GM12864 (cell line): ENCODE measurements at regions not wholly inside any gene's neighbourhood (a gene's known extent, or its start where the extent isn't known, plus 50 kb on each side); places are given as distances from the start of the nearest gene placed in this dataset.

Experiments used
- DNase-seq: peaks from one replicate; pipeline ENCODE4 v3.0.0-alpha.2; 2011; ENCODE audit warnings: low read depth
- H3K4me3 ChIP-seq: 2 replicates; pipeline ENCODE4 v1.5.1; 2011; ENCODE audit warnings: mild to moderate bottlenecking, low read depth, low read length, control low read depth
- CTCF ChIP-seq: IDR thresholded peaks from 2 replicates; pipeline ENCODE4 v1.5.1; 2011; ENCODE audit warnings: low read depth, mild to moderate bottlenecking, moderate library complexity, low read length, control low read depth, inconsistent platforms; ENCODE audit errors: missing control alignments

DNA sequence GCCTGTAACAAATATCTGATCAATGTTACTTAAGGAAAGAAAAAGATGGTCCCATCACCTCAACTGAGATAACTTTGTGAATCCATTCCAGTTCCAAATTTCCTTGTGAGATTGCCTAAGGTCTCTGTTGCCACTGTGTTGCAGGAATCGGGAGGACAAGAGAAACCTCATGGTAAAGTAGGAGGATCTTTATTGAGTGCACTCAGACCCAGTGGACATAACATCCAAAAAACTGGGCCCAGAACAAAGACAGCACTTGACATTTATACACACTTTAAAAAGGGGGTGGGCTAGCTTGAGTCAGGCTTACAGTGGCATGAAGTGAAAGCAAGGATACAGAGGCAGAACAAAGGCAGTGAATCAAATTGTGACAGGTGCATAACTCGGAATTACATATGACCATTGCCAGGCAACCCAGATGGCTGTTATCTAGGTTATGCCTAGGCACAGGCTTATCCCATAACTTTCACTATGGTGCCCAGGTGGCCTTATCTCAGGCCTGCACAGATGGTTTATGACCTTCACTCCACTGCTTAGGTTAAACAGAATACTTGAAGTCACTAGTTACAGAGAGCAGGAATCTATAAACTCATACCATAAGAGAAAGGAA is 459.4 kb upstream of the PCDH20 start:
- H3K4me3 ChIP-seq = no peak overlapping the region
- no peak for TF ChIP-seq CTCF

GRCh38 chr13:61873717-61874116 is 458.1 kb upstream of the PCDH20 start:
- TF ChIP-seq CTCF = no peak
- no peak overlapping the region for H3K4me3 ChIP-seq
- no peak for DNase-seq

More for the DNA sequence above, 459.4 kb upstream of the PCDH20 start:
- DNase-seq = no peak

- DNase-seq = no peak
- H3K4me3 ChIP-seq = no peak overlapping the region
- no peak for TF ChIP-seq CTCF
Measured at GRCh38 chr13:61857198-61857597, 441.5 kb upstream of the PCDH20 start.

DNA sequence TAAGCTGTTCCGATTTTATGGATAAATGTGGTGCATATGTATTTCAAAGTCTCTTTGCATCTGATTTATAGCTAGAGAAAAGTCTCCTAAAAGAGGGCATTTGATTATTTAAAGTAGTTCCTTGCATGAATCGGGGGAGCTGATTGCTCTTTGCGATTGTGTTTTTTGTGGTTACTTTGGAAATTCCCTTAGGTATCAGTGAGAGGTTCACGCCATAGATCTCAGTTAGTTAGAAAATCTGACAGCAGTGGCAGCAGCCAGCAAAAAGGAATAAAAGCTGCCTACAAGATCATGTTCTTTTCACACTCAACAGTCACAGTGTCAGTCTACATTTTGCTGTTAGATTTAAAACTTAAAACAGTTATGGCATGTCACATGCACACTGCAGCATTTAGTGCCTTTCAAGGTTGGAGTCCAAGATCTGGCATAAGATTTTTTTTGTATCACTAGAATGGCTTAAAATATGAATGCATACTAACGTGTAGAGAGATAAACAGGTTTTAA is 436.5 kb upstream of the PCDH20 start:
- H3K4me3 ChIP-seq = no peak overlapping the region
- TF ChIP-seq CTCF = no peak
- no peak for DNase-seq

GRCh38 chr13:61850794-61851193 is 435.1 kb upstream of the PCDH20 start:
- TF ChIP-seq CTCF = no peak
- no peak overlapping the region for H3K4me3 ChIP-seq
- no peak for DNase-seq

- TF ChIP-seq CTCF = no peak
- DNase-seq = no peak
- H3K4me3 ChIP-seq = no peak overlapping the region
Measured at GRCh38 chr13:61838568-61838967, 422.9 kb upstream of the PCDH20 start.

GRCh38 chr13:61833228-61833627 is 417.6 kb upstream of the PCDH20 start:
- H3K4me3 ChIP-seq = no peak overlapping the region
- no peak for TF ChIP-seq CTCF
- DNase-seq = no peak
